Type B pancreatic cell (in vitro differentiated cells): ENCODE measurements at regions not wholly inside any gene's neighbourhood (a gene's known extent, or its start where the extent isn't known, plus 50 kb on each side); places are given as distances from the start of the nearest gene placed in this dataset.

Experiments
- DNase-seq: peaks from one replicate; pipeline ENCODE4 v3.0.0; 2021; ENCODE audit warnings: mixed read lengths; ENCODE audit not compliant: unreplicated experiment; ENCODE audit errors: extremely low spot score
- H3K27ac Mint-ChIP-seq: 2 replicates; pipeline ENCODE4 v1.8.0; 2021; ENCODE audit warnings: mild to moderate bottlenecking, mixed read lengths
- H3K27me3 Mint-ChIP-seq: 2 replicates; pipeline ENCODE4 v1.8.0; 2021; ENCODE audit warnings: mixed read lengths
- H3K36me3 Mint-ChIP-seq: 2 replicates; pipeline ENCODE4 v1.8.0; 2021; ENCODE audit warnings: mixed read lengths
- H3K4me1 Mint-ChIP-seq: one replicate; pipeline ENCODE4 v1.8.0; 2021; ENCODE audit warnings: mixed read lengths; ENCODE audit not compliant: unreplicated experiment
- H3K4me3 Mint-ChIP-seq: 2 replicates; pipeline ENCODE4 v1.8.0; 2021; ENCODE audit warnings: mild to moderate bottlenecking, mixed read lengths
- H3K9me3 Mint-ChIP-seq: 2 replicates; pipeline ENCODE4 v1.8.0; 2021; ENCODE audit warnings: mixed read lengths
- TF ChIP-seq, protein P1 (sequence below): fragments of 200-600 bp; sonication (generic); conservative IDR thresholded peaks from 2 replicates; pipeline ENCODE4 v1.5.0; 2021; ENCODE audit warnings: antibody characterized with exemption, mild to moderate bottlenecking

- H3K36me3 Mint-ChIP-seq: no peaks in the 10 kb centered on the region
- TF ChIP-seq, protein P1, sequence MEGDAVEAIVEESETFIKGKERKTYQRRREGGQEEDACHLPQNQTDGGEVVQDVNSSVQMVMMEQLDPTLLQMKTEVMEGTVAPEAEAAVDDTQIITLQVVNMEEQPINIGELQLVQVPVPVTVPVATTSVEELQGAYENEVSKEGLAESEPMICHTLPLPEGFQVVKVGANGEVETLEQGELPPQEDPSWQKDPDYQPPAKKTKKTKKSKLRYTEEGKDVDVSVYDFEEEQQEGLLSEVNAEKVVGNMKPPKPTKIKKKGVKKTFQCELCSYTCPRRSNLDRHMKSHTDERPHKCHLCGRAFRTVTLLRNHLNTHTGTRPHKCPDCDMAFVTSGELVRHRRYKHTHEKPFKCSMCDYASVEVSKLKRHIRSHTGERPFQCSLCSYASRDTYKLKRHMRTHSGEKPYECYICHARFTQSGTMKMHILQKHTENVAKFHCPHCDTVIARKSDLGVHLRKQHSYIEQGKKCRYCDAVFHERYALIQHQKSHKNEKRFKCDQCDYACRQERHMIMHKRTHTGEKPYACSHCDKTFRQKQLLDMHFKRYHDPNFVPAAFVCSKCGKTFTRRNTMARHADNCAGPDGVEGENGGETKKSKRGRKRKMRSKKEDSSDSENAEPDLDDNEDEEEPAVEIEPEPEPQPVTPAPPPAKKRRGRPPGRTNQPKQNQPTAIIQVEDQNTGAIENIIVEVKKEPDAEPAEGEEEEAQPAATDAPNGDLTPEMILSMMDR: peak; percentile 65
- peaks cover 6% of the 10 kb centered on the region for H3K27me3 Mint-ChIP-seq
- no peaks in the 10 kb centered on the region for H3K4me1 Mint-ChIP-seq
- H3K4me3 Mint-ChIP-seq: no peak overlapping the region
- no peak overlapping the region for H3K27ac Mint-ChIP-seq
- no peak for DNase-seq
- peaks cover 5% of the 10 kb centered on the region for H3K9me3 Mint-ChIP-seq
Measured at GRCh38 chr6:156175971-156176421, 601.2 kb upstream of the ARID1B start.

DNA sequence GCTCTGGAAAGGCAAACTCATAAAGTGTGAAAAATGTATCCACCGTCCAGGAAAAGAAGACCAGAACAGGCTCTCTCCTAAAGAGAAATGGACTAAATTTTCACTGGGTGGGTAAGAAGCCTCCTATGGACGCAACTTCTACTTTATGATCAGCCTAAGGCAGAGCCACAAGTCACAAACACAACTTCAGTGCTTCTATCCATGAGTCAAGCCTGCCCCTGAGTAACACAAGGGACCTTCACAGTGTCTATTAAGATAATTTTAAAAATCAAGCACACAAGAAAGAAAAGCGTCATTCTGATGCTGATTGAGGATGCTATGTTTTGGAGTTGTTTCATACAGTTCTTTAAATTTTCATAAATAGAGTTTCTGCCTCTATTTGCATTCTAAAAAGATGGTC is 601.7 kb upstream of the ARID1B start:
- H3K27ac Mint-ChIP-seq: no peak overlapping the region

DNA sequence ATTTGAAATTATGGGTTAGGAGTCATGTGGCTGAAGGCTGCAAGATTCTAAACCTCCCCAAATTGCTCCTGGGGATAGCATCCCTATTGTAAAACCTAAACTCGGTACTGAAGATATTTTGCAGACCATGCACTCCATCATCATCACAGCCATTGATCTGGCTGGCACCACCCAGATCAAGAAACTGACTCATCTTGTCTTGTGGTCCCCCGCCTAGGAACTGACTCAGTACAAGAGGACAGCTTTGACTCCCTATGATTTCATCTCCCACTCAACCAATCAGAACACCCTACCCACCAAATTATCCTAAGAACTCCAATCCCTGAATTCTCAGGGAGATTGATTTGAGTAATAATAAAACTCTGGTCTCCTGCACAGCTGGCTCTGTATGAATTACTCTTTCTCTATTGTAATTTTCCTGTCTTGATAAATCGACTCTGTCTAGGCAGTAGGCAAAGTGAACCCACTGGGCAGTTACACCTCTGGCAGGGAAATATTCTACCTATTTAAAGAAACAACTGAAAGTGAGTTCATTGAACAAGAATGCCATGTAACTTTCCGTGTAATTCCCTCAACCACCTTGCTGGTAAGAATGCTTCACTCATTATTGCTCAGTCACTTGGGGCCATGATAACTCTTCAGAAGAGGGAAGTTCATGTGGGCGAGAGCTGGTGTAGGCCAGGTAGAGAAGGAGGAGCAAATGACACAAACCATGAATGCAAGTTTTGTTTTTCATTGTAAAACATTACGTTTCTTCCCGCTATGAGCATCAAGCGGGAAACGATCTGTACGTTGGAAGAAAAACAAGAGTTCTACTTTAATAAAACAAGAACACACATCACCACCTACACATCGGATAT is 602.9 kb upstream of the ARID1B start:
- Mint-ChIP-seq H3K36me3 (no peaks in the 10 kb centered on the region), H3K27me3 (peaks cover 6% of the 10 kb centered on the region), H3K4me3 (no peak overlapping the region), H3K9me3 (peaks cover 5% of the 10 kb centered on the region), H3K4me1 (no peaks in the 10 kb centered on the region), H3K27ac (no peak overlapping the region)
- TF ChIP-seq, protein P1: no peak
- no peak for DNase-seq

More for the DNA sequence above, 601.7 kb upstream of the ARID1B start:
- no peaks in the 10 kb centered on the region for H3K36me3 Mint-ChIP-seq
- TF ChIP-seq, protein P1: no peak
- H3K27me3 Mint-ChIP-seq: peaks cover 6% of the 10 kb centered on the region
- no peak overlapping the region for H3K4me3 Mint-ChIP-seq
- peaks cover 5% of the 10 kb centered on the region for H3K9me3 Mint-ChIP-seq
- DNase-seq: no peak
- H3K4me1 Mint-ChIP-seq: no peaks in the 10 kb centered on the region

- no peak for DNase-seq
- no peak overlapping the region for H3K4me3 Mint-ChIP-seq
- no peaks in the 10 kb centered on the region for H3K27me3 Mint-ChIP-seq
- no peaks in the 10 kb centered on the region for H3K4me1 Mint-ChIP-seq
- TF ChIP-seq, protein P1: no peak
- no peaks in the 10 kb centered on the region for H3K9me3 Mint-ChIP-seq
- H3K27ac Mint-ChIP-seq: no peak overlapping the region
- H3K36me3 Mint-ChIP-seq: no peaks in the 10 kb centered on the region
Measured at GRCh38 chr6:156169371-156169770, 607.8 kb upstream of the ARID1B start.

- no peak overlapping the region for H3K4me3 Mint-ChIP-seq
- no peaks in the 10 kb centered on the region for H3K36me3 Mint-ChIP-seq
- no peaks in the 10 kb centered on the region for H3K27me3 Mint-ChIP-seq
- no peaks in the 10 kb centered on the region for H3K9me3 Mint-ChIP-seq
- H3K4me1 Mint-ChIP-seq: no peaks in the 10 kb centered on the region
- no peak overlapping the region for H3K27ac Mint-ChIP-seq
- TF ChIP-seq, protein P1: no peak
- DNase-seq: no peak
Measured at GRCh38 chr6:156167625-156168071, 609.5 kb upstream of the ARID1B start.
